Endothelial cell of umbilical vein (primary cell): ENCODE measurements at regions not wholly inside any gene's neighbourhood (a gene's known extent, or its start where the extent isn't known, plus 50 kb on each side); places are given as distances from the start of the nearest gene placed in this dataset.

Experiments used
- EZH2 ChIP-seq: IDR thresholded peaks from 2 replicates; pipeline ENCODE4 v1.6.1; 2012; ENCODE audit warnings: borderline replicate concordance, low read depth, mild to moderate bottlenecking, moderate library complexity, low read length, inconsistent platforms; ENCODE audit not compliant: severe bottlenecking
- MYC ChIP-seq: IDR thresholded peaks from one replicate; pipeline ENCODE4 v1.6.1; 2011; ENCODE audit warnings: mild to moderate bottlenecking, low read depth, low read length
- POLR2A ChIP-seq: IDR thresholded peaks from 2 replicates; pipeline ENCODE4 v1.6.1; 2012; ENCODE audit warnings: low read depth, mild to moderate bottlenecking, control low read depth, low read length
- POLR2AphosphoS5 ChIP-seq: IDR thresholded peaks from 2 replicates; pipeline ENCODE4 v1.6.1; 2012; ENCODE audit warnings: low read depth, mild to moderate bottlenecking, control low read depth, low read length, moderate library complexity; ENCODE audit not compliant: insufficient read depth
- TF ChIP-seq, protein P1 (sequence below), 2 donors: IDR thresholded peaks; 1 replicate in 1 of 2; 2 replicates in 1 of 2; pipeline ENCODE4 v1.5.1; 2011; ENCODE audit warnings: low read length in 2 of 2, mild to moderate bottlenecking in 2 of 2, moderate library complexity in 2 of 2, control low read depth in 1 of 2, inconsistent platforms in 1 of 2, low read depth in 1 of 2; ENCODE audit not compliant: insufficient read depth in 1 of 2; ENCODE audit errors: extremely low read depth in 1 of 2

- TF ChIP-seq, protein P1, sequence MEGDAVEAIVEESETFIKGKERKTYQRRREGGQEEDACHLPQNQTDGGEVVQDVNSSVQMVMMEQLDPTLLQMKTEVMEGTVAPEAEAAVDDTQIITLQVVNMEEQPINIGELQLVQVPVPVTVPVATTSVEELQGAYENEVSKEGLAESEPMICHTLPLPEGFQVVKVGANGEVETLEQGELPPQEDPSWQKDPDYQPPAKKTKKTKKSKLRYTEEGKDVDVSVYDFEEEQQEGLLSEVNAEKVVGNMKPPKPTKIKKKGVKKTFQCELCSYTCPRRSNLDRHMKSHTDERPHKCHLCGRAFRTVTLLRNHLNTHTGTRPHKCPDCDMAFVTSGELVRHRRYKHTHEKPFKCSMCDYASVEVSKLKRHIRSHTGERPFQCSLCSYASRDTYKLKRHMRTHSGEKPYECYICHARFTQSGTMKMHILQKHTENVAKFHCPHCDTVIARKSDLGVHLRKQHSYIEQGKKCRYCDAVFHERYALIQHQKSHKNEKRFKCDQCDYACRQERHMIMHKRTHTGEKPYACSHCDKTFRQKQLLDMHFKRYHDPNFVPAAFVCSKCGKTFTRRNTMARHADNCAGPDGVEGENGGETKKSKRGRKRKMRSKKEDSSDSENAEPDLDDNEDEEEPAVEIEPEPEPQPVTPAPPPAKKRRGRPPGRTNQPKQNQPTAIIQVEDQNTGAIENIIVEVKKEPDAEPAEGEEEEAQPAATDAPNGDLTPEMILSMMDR (IDR thresholded peaks at IDR 0.05; ENCODE audit: extremely low read depth in 1 of 2, insufficient read depth in 1 of 2, low read depth in 1 of 2, low read length in 2 of 2), result no peak
- TF ChIP-seq MYC (no peak), POLR2AphosphoS5 (no peak), POLR2A (no peak), EZH2 (no peak)
Measured at GRCh38 chr5:152711801-152712388, 306.8 kb upstream of the NMUR2 start.
